ENCODE measurements at regions not wholly inside any gene's neighbourhood (a gene's known extent, or its start where the extent isn't known, plus 50 kb on each side); places are given as distances from the start of the nearest gene placed in this dataset.
A peak's percentile ranks its signal among the peaks of the same experiment; 100 is the strongest.

- H3K4me1 ChIP-seq: peaks cover 0 to 72% (median 19%) of the 10 kb centered on the region in 4 donors
- TF ChIP-seq, protein P1, sequence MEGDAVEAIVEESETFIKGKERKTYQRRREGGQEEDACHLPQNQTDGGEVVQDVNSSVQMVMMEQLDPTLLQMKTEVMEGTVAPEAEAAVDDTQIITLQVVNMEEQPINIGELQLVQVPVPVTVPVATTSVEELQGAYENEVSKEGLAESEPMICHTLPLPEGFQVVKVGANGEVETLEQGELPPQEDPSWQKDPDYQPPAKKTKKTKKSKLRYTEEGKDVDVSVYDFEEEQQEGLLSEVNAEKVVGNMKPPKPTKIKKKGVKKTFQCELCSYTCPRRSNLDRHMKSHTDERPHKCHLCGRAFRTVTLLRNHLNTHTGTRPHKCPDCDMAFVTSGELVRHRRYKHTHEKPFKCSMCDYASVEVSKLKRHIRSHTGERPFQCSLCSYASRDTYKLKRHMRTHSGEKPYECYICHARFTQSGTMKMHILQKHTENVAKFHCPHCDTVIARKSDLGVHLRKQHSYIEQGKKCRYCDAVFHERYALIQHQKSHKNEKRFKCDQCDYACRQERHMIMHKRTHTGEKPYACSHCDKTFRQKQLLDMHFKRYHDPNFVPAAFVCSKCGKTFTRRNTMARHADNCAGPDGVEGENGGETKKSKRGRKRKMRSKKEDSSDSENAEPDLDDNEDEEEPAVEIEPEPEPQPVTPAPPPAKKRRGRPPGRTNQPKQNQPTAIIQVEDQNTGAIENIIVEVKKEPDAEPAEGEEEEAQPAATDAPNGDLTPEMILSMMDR (IDR thresholded peaks at IDR 0.05): no peak
- no peak for DNase-seq
- no peaks in the 10 kb centered on the region for H3K27me3 ChIP-seq
- H3K36me3 ChIP-seq: no peaks in the 10 kb centered on the region
- intact Hi-C loops (cut with DNase I; ENCODE audit: low total_unique reads): no loop called here
- H3K9me3 ChIP-seq: no peaks in the 10 kb centered on the region
- H3K4me3 ChIP-seq: no peak overlapping the region
- H3K27ac ChIP-seq: peak overlapping the region; percentile 30 to 48
Observed at GRCh38 chr3:64756398-64756986, 68.7 kb upstream of the ADAMTS9 start.

DNA sequence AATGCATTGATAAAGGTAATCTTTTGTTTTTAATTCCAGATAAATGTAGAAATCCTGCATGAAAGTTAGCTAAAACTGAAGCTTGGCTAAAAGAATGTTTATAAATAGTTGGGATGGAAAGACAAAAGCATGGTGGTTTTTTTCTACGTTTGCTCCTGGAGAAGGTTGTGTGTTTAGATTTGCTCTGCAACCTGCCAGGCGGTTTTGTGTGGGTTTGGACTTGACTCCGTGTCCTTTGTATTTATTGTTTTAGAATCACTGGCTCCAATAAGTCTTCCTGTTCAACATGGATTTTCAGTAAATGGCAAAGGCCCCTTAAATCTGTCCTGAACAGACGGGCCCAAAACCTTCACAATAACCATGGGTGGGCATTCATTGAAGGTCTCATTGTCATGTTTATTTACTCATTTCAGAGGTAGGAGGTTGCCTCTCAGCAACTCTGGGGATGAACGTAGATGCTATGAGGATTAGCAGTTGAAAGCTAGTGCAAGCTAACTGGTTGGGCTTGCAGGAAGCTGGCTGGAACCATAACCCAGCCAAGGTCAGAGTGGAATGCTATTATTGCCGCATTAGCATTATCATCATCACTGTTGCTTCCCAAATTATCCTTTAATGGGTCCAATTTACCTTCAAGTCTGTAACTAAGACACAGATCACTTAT lies 60.6 kb upstream of the ADAMTS9 start:
- intact Hi-C loops (cut with DNase I; ENCODE audit: low total_unique reads): no loop called here
- no peaks in the 10 kb centered on the region for H3K27me3 ChIP-seq
- no peak for DNase-seq
- no peaks in the 10 kb centered on the region for H3K36me3 ChIP-seq
- TF ChIP-seq, protein P1 (IDR thresholded peaks at IDR 0.05): no peak
- no peak overlapping the region for H3K27ac ChIP-seq
- H3K4me3 ChIP-seq: no peak overlapping the region
- peaks cover 0 to 27% (median 6%) of the 10 kb centered on the region in 4 donors for H3K4me1 ChIP-seq
- no peaks in the 10 kb centered on the region for H3K9me3 ChIP-seq

DNA sequence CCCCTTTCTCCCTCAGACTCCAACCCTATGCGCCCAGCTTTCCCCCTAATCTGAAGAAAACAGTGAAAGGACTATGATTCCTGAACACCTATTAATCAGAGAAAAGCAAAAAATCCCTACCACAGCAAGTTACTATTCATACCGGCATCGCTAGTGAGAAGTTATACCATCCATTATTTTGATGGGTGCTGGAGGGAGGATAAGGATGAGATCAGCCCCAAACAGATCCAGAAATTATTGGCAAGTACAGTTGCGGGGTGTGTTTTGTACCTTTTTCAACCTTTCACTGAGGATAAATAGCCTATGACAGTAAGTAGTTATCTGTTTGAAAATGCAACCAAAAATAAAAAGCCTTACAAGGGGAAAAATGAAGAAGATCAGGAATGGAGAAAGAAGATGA lies 59.9 kb upstream of the ADAMTS9 start:
- H3K27me3 ChIP-seq: no peaks in the 10 kb centered on the region
- no peaks in the 10 kb centered on the region for H3K9me3 ChIP-seq
- TF ChIP-seq, protein P1 (IDR thresholded peaks at IDR 0.05): no peak
- H3K4me3 ChIP-seq: no peak overlapping the region
- no peak for DNase-seq
- no peaks in the 10 kb centered on the region for H3K36me3 ChIP-seq
- intact Hi-C loops (cut with DNase I; ENCODE audit: low total_unique reads): no loop called here
- H3K4me1 ChIP-seq: peaks cover 0 to 23% (median 6%) of the 10 kb centered on the region in 4 donors
- H3K27ac ChIP-seq: no peak overlapping the region

DNA sequence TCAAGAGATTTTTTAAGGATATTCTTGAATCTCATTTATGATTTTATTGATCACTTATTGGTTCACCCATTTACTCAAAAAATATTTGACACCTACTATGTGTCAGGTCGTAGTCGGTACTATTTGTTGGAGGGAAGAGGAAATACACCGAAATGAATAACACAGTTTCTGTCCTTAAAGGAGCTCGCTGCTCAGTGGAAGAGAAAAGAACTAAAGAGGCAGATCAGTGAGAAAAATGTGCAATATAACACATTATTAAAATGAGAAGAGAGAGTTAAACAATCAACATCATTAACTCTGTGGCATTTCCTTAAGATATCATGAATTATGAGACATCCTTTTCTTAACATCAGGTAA lies 56.1 kb upstream of the ADAMTS9 start:
- Histone ChIP-seq H3K4me3 (no peak overlapping the region), H3K27ac (no peak overlapping the region), H3K4me1 (peaks cover 0 to 51% (median 26%) of the 10 kb centered on the region in 4 donors), H3K36me3 (no peaks in the 10 kb centered on the region), H3K27me3 (no peaks in the 10 kb centered on the region), H3K9me3 (no peaks in the 10 kb centered on the region)
- TF ChIP-seq, protein P1 (IDR thresholded peaks at IDR 0.05): no peak
- no peak for DNase-seq
- intact Hi-C loops (cut with DNase I; ENCODE audit: low total_unique reads): no loop called here

DNA sequence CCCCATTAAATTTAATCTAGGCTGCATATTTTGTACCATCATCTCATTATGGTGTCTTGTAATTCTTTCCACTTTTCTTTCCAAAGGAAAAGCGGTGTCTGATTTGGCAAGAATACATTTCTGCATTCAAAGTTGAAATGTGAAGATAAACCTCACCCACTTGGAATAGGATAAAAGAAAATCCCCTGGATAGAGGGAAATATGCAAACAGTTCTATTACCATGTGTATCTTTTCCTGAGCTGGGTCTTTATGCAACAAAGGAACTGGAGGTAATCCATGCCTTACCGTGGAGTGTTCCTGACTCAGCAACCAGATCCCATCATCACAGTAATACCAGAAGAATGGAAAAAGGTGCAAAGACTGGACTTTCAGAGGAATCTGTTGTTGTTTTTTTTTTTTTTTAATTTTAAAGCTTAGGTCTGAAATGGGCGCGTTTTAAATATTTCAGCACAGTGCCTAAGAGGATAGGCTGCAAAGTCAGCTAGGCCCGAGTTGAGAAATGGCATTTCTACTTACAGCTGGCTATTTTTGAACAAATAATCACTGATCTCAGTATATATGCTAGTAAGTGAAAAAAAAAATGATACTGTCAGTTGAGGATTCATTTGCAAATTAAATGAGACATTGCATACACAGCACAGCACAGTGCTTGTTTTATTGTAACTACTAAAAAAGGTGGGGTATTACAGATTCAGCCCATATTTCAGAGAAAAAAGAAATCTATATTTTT lies 55.5 kb upstream of the ADAMTS9 start:
- Histone ChIP-seq H3K9me3 (no peaks in the 10 kb centered on the region), H3K4me1 (peaks cover 0 to 51% (median 28%) of the 10 kb centered on the region in 4 donors), H3K36me3 (no peaks in the 10 kb centered on the region), H3K27ac (no peak overlapping the region), H3K27me3 (no peaks in the 10 kb centered on the region), H3K4me3 (no peak overlapping the region)
- no peak for DNase-seq
- TF ChIP-seq, protein P1 (IDR thresholded peaks at IDR 0.05): no peak
- intact Hi-C loops (cut with DNase I; ENCODE audit: low total_unique reads): no loop called here

Measured in tibial artery (tissue), 4 donors.